Mesothelial cell of epicardium (in vitro differentiated cells): ENCODE measurements at regions not wholly inside any gene's neighbourhood (a gene's known extent, or its start where the extent isn't known, plus 50 kb on each side); places are given as distances from the start of the nearest gene placed in this dataset.

Experiments used
- DNase-seq, 2 experiments: peaks; one replicate each; pipeline ENCODE4 v3.0.0; 2021; ENCODE audit warnings: low spot score in 2 of 2; ENCODE audit not compliant: unreplicated experiment in 2 of 2
- H3K27ac Mint-ChIP-seq: 2 replicates; pipeline ENCODE4 v1.8.0; 2021; ENCODE audit warnings: mixed read lengths
- H3K27me3 Mint-ChIP-seq: 2 replicates; pipeline ENCODE4 v1.8.0; 2021; ENCODE audit warnings: low read depth, mixed read lengths
- H3K36me3 Mint-ChIP-seq: 2 replicates; pipeline ENCODE4 v1.8.0; 2021; ENCODE audit warnings: mixed read lengths
- H3K4me1 Mint-ChIP-seq: 2 replicates; pipeline ENCODE4 v1.8.0; 2021; ENCODE audit warnings: mixed read lengths
- H3K4me3 Mint-ChIP-seq: 2 replicates; pipeline ENCODE4 v1.8.0; 2021; ENCODE audit warnings: mild to moderate bottlenecking, moderate library complexity, mixed read lengths
- H3K9me3 Mint-ChIP-seq: 2 replicates; pipeline ENCODE4 v1.8.0; 2021; ENCODE audit warnings: mixed read lengths
- CTCF ChIP-seq: fragments of 200-600 bp; sonication (generic); IDR thresholded peaks from one replicate; pipeline ENCODE4 v1.5.0; 2021; ENCODE audit warnings: antibody characterized with exemption; ENCODE audit not compliant: unreplicated experiment

- no peaks in the 10 kb centered on the region for H3K4me1 Mint-ChIP-seq
- no peak overlapping the region for H3K4me3 Mint-ChIP-seq
- DNase-seq, result no peak
- H3K27ac Mint-ChIP-seq, result no peak overlapping the region
- peaks cover 2% of the 10 kb centered on the region for H3K27me3 Mint-ChIP-seq
- TF ChIP-seq CTCF, result no peak
- H3K36me3 Mint-ChIP-seq, result no peaks in the 10 kb centered on the region
- H3K9me3 Mint-ChIP-seq, result no peaks in the 10 kb centered on the region
Observed at GRCh38 chr2:9149726-9150567, 56.7 kb upstream of the ASAP2 start.

GRCh38 chr2:9149388-9149660 lies 57.3 kb upstream of the ASAP2 start:
- Mint-ChIP-seq H3K36me3 (no peaks in the 10 kb centered on the region), H3K27me3 (peaks cover 2% of the 10 kb centered on the region), H3K4me3 (no peak overlapping the region), H3K9me3 (no peaks in the 10 kb centered on the region), H3K4me1 (peaks cover 5% of the 10 kb centered on the region), H3K27ac (no peak overlapping the region)
- DNase-seq, result no peak
- no peak for TF ChIP-seq CTCF

- TF ChIP-seq CTCF, result no peak
Observed at GRCh38 chr2:9146646-9147045, 60.0 kb upstream of the ASAP2 start.

GRCh38 chr2:9145752-9146430 lies 60.7 kb upstream of the ASAP2 start:
- no peak for DNase-seq
- no peaks in the 10 kb centered on the region for H3K36me3 Mint-ChIP-seq
- no peak for TF ChIP-seq CTCF
- no peak overlapping the region for H3K4me3 Mint-ChIP-seq
- peaks cover 2% of the 10 kb centered on the region for H3K27me3 Mint-ChIP-seq
- H3K27ac Mint-ChIP-seq, result no peak overlapping the region
- peaks cover 10% of the 10 kb centered on the region for H3K4me1 Mint-ChIP-seq
- no peaks in the 10 kb centered on the region for H3K9me3 Mint-ChIP-seq

More at GRCh38 chr2:9146646-9147045, 60.0 kb upstream of the ASAP2 start:
- no peak for DNase-seq
- H3K9me3 Mint-ChIP-seq, result no peaks in the 10 kb centered on the region
- peaks cover 10% of the 10 kb centered on the region for H3K4me1 Mint-ChIP-seq
- no peak overlapping the region for H3K4me3 Mint-ChIP-seq
- peaks cover 2% of the 10 kb centered on the region for H3K27me3 Mint-ChIP-seq
- no peaks in the 10 kb centered on the region for H3K36me3 Mint-ChIP-seq
- no peak overlapping the region for H3K27ac Mint-ChIP-seq

GRCh38 chr2:9145109-9145751 lies 61.4 kb upstream of the ASAP2 start:
- Mint-ChIP-seq H3K27me3 (peaks cover 2% of the 10 kb centered on the region), H3K36me3 (no peaks in the 10 kb centered on the region)
- no peak for TF ChIP-seq CTCF

More at GRCh38 chr2:9145109-9145751, 61.4 kb upstream of the ASAP2 start:
- no peak overlapping the region for H3K27ac Mint-ChIP-seq
- H3K4me1 Mint-ChIP-seq, result peaks cover 13% of the 10 kb centered on the region
- no peaks in the 10 kb centered on the region for H3K9me3 Mint-ChIP-seq
- DNase-seq, result no peak
- H3K4me3 Mint-ChIP-seq, result no peak overlapping the region
